ENCODE measurements at regions not wholly inside any gene's neighbourhood (a gene's known extent, or its start where the extent isn't known, plus 50 kb on each side); places are given as distances from the start of the nearest gene placed in this dataset.

- TF ChIP-seq, protein P1, sequence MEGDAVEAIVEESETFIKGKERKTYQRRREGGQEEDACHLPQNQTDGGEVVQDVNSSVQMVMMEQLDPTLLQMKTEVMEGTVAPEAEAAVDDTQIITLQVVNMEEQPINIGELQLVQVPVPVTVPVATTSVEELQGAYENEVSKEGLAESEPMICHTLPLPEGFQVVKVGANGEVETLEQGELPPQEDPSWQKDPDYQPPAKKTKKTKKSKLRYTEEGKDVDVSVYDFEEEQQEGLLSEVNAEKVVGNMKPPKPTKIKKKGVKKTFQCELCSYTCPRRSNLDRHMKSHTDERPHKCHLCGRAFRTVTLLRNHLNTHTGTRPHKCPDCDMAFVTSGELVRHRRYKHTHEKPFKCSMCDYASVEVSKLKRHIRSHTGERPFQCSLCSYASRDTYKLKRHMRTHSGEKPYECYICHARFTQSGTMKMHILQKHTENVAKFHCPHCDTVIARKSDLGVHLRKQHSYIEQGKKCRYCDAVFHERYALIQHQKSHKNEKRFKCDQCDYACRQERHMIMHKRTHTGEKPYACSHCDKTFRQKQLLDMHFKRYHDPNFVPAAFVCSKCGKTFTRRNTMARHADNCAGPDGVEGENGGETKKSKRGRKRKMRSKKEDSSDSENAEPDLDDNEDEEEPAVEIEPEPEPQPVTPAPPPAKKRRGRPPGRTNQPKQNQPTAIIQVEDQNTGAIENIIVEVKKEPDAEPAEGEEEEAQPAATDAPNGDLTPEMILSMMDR (IDR thresholded peaks at IDR 0.05), result no peak
- TF ChIP-seq EP300 (IDR thresholded peaks at IDR 0.05), result no peak
Observed at GRCh38 chr2:106638580-106638979, 151.4 kb downstream of the CD8B2 start.

Measured in gastroesophageal sphincter (tissue), 3 donors.